Activated CD8-positive, alpha-beta memory T cell treated with anti-CD3 and anti-CD28 coated beads, Interleukin-2, amount 50 U/mL, for 24 hours (primary cell): ENCODE measurements at regions not wholly inside any gene's neighbourhood (a gene's known extent, or its start where the extent isn't known, plus 50 kb on each side); places are given as distances from the start of the nearest gene placed in this dataset.
"Not testable (repeated sequence)": the region's sequence is repeated elsewhere in the genome, so short reads cannot be mapped to it uniquely, and the experiment has no call there.

ENCODE experiments used
- DNase-seq: peaks from one replicate; pipeline ENCODE4 v3.0.0-alpha.2; 2020; ENCODE audit errors: extremely low read depth

GRCh38 chr9:33739398-33739797 lies 56.0 kb upstream of the PRSS3 start:
- no peak for DNase-seq

DNA sequence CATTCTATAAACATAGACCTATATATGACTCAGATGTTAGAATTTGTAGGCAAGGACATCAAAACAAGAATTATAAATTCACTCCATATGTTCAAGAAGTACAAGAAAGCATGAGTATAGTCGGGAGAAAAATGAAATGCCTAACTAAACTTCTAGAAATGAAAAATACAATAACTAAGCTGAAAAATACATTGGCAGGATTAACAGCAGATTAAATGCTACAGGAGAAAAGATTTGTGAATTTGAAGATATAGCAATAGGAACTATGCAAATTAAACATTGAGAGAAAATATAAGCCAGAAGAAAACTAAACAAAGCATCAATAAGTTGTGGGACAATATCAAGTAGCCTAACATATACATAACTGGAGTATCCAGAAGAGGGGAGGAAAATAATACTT lies 55.3 kb upstream of the PRSS3 start:
- DNase-seq, result no peak

DNA sequence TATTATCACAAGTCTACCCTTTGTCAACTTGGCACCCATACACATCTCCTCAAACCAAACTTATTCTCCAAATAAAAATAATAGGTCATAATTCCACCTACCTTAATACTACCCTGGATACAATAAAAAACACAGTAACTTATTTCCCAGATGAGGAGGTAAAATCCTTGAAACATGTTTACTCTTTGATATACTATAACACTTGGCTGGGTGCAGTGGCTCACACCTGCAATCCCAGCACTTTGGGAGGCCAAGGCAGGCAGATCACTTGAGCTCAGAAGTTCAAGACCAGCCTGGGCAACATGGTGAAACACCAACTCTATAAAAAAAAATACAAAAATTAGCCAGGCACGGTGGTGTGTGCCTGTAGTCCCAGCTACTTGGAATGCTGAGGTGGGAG lies 54.4 kb upstream of the PRSS3 start:
- DNase-seq, result not testable (repeated sequence)

GRCh38 chr9:33742051-33742450 lies 53.3 kb upstream of the PRSS3 start:
- no peak for DNase-seq

DNA sequence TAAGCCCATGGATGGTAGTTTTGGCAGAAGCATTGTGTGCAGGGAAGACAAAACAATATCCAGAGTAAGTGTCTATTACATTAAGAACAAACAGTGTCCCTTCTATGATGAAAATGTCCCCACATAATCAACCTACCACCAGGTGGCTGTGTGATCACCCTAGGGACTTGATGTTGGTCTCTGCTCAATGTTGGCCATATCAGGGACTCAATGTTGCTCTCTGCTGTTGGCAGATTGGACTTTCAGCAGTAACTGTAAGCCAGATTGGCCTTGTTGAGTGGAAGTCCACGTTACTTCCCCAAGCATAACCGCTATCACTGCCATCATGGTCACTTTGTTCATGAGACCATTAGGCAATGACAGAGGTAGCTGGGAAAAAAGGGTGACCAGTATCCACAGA lies 52.8 kb upstream of the PRSS3 start:
- no peak for DNase-seq
